ENCODE measurements at regions not wholly inside any gene's neighbourhood (a gene's known extent, or its start where the extent isn't known, plus 50 kb on each side); places are given as distances from the start of the nearest gene placed in this dataset.

GRCh38 chr4:179872755-179873154 is 2370.4 kb upstream of the TENM3 start:
- no CpG with 5 or more reads among the region's 3 CpGs for WGBS (ENCODE audit: extremely low coverage, insufficient coverage, insufficient read length)

GRCh38 chr4:179880756-179881155 is 2362.4 kb upstream of the TENM3 start:
- Histone ChIP-seq H3K79me2 (ENCODE audit: control insufficient read depth, insufficient read depth, low read length, poor library complexity) (no peaks in the 10 kb centered on the region), H3K4ac (ENCODE audit: low read depth, low read length) (no peak overlapping the region), H2AK5ac (ENCODE audit: low read length) (no peak overlapping the region), H4K91ac (ENCODE audit: low read depth, low read length) (no peak overlapping the region), H3K23ac (ENCODE audit: low read length) (no peak overlapping the region), H3K79me1 (ENCODE audit: low read length) (no peaks in the 10 kb centered on the region), H3K27ac (ENCODE audit: low read depth, low read length) (no peak overlapping the region), H3K36me3 (ENCODE audit: control insufficient read depth in 1 of 2, insufficient read depth in 2 of 2, low read length in 2 of 2) (no peaks in the 10 kb centered on the region), H2BK5ac (ENCODE audit: low read depth, low read length, poor library complexity) (no peak overlapping the region), H2BK120ac (ENCODE audit: insufficient read depth, low read length, poor library complexity) (no peak overlapping the region), H3K18ac (ENCODE audit: low read length) (no peak overlapping the region), H2BK12ac (ENCODE audit: low read length) (no peak overlapping the region), H3K4me2 (ENCODE audit: low read length) (no peak overlapping the region), H4K8ac (ENCODE audit: low read depth, low read length) (no peak overlapping the region), H2AFZ (ENCODE audit: insufficient read depth, low read length, poor library complexity) (no peak overlapping the region), H3K9ac (ENCODE audit: low read length) (no peak overlapping the region), H3K4me1 (ENCODE audit: control insufficient read depth in 1 of 2, insufficient read depth in 2 of 2, low read length in 2 of 2) (no peaks in the 10 kb centered on the region), H3K4me3 (ENCODE audit: low read depth, low read length) (no peak overlapping the region), H3K9me3 (ENCODE audit: insufficient read depth, low read depth, low read length) (no peaks in the 10 kb centered on the region), H3K27me3 (ENCODE audit: insufficient read depth, low read length) (no peaks in the 10 kb centered on the region), H3K14ac (ENCODE audit: low read length) (no peak overlapping the region), H4K12ac (ENCODE audit: low read depth, low read length) (no peak overlapping the region)
- no CpG with 5 or more reads among the region's 3 CpGs for WGBS (ENCODE audit: extremely low coverage, insufficient coverage, insufficient read length)
- no peak for DNase-seq

More at GRCh38 chr4:179872755-179873154, 2370.4 kb upstream of the TENM3 start:
- H3K4me3 ChIP-seq (ENCODE audit: low read depth, low read length): no peak overlapping the region
- H2AFZ ChIP-seq (ENCODE audit: insufficient read depth, low read length, poor library complexity): no peak overlapping the region
- no peak overlapping the region for H3K4me2 ChIP-seq (ENCODE audit: low read length)
- H2AK5ac ChIP-seq (ENCODE audit: low read length): no peak overlapping the region
- no peak overlapping the region for H2BK5ac ChIP-seq (ENCODE audit: low read depth, low read length, poor library complexity)
- H3K9me3 ChIP-seq (ENCODE audit: insufficient read depth, low read depth, low read length): no peaks in the 10 kb centered on the region
- no peak overlapping the region for H4K8ac ChIP-seq (ENCODE audit: low read depth, low read length)
- no peak overlapping the region for H3K9ac ChIP-seq (ENCODE audit: low read length)
- H2BK120ac ChIP-seq (ENCODE audit: insufficient read depth, low read length, poor library complexity): no peak overlapping the region
- no peak overlapping the region for H3K14ac ChIP-seq (ENCODE audit: low read length)
- H2BK12ac ChIP-seq (ENCODE audit: low read length): no peak overlapping the region
- H3K79me2 ChIP-seq (ENCODE audit: control insufficient read depth, insufficient read depth, low read length, poor library complexity): no peaks in the 10 kb centered on the region
- H4K91ac ChIP-seq (ENCODE audit: low read depth, low read length): no peak overlapping the region
- H3K27ac ChIP-seq (ENCODE audit: low read depth, low read length): no peak overlapping the region
- H3K79me1 ChIP-seq (ENCODE audit: low read length): no peaks in the 10 kb centered on the region
- H4K12ac ChIP-seq (ENCODE audit: low read depth, low read length): no peak overlapping the region
- no peaks in the 10 kb centered on the region for H3K36me3 ChIP-seq (ENCODE audit: control insufficient read depth in 1 of 2, insufficient read depth in 2 of 2, low read length in 2 of 2)
- H3K23ac ChIP-seq (ENCODE audit: low read length): no peak overlapping the region
- no peaks in the 10 kb centered on the region for H3K4me1 ChIP-seq (ENCODE audit: control insufficient read depth in 1 of 2, insufficient read depth in 2 of 2, low read length in 2 of 2)
- DNase-seq: no peak
- H3K27me3 ChIP-seq (ENCODE audit: insufficient read depth, low read length): no peaks in the 10 kb centered on the region
- no peak overlapping the region for H3K18ac ChIP-seq (ENCODE audit: low read length)
- no peak overlapping the region for H3K4ac ChIP-seq (ENCODE audit: low read depth, low read length)

- H3K36me3 ChIP-seq (ENCODE audit: control insufficient read depth in 1 of 2, insufficient read depth in 2 of 2, low read length in 2 of 2): no peaks in the 10 kb centered on the region
- H3K79me2 ChIP-seq (ENCODE audit: control insufficient read depth, insufficient read depth, low read length, poor library complexity): no peaks in the 10 kb centered on the region
- no peak overlapping the region for H2BK120ac ChIP-seq (ENCODE audit: insufficient read depth, low read length, poor library complexity)
- no peak overlapping the region for H3K18ac ChIP-seq (ENCODE audit: low read length)
- H3K27ac ChIP-seq (ENCODE audit: low read depth, low read length): no peak overlapping the region
- no peak overlapping the region for H2AK5ac ChIP-seq (ENCODE audit: low read length)
- no peaks in the 10 kb centered on the region for H3K4me1 ChIP-seq (ENCODE audit: control insufficient read depth in 1 of 2, insufficient read depth in 2 of 2, low read length in 2 of 2)
- no peak for DNase-seq
- no peak overlapping the region for H4K12ac ChIP-seq (ENCODE audit: low read depth, low read length)
- no peaks in the 10 kb centered on the region for H3K79me1 ChIP-seq (ENCODE audit: low read length)
- H3K23ac ChIP-seq (ENCODE audit: low read length): no peak overlapping the region
- H3K4ac ChIP-seq (ENCODE audit: low read depth, low read length): no peak overlapping the region
- H4K91ac ChIP-seq (ENCODE audit: low read depth, low read length): no peak overlapping the region
- no peaks in the 10 kb centered on the region for H3K9me3 ChIP-seq (ENCODE audit: insufficient read depth, low read depth, low read length)
- H2BK5ac ChIP-seq (ENCODE audit: low read depth, low read length, poor library complexity): no peak overlapping the region
- H3K9ac ChIP-seq (ENCODE audit: low read length): no peak overlapping the region
- no CpG with 5 or more reads among the region's 3 CpGs for WGBS (ENCODE audit: extremely low coverage, insufficient coverage, insufficient read length)
- H3K14ac ChIP-seq (ENCODE audit: low read length): no peak overlapping the region
- H2AFZ ChIP-seq (ENCODE audit: insufficient read depth, low read length, poor library complexity): no peak overlapping the region
- H2BK12ac ChIP-seq (ENCODE audit: low read length): no peak overlapping the region
- no peaks in the 10 kb centered on the region for H3K27me3 ChIP-seq (ENCODE audit: insufficient read depth, low read length)
- no peak overlapping the region for H3K4me2 ChIP-seq (ENCODE audit: low read length)
- no peak overlapping the region for H3K4me3 ChIP-seq (ENCODE audit: low read depth, low read length)
- no peak overlapping the region for H4K8ac ChIP-seq (ENCODE audit: low read depth, low read length)
Measured at GRCh38 chr4:179894066-179894778, 2349.0 kb upstream of the TENM3 start.

- Histone ChIP-seq H4K12ac (ENCODE audit: low read depth, low read length) (no peak overlapping the region), H2BK5ac (ENCODE audit: low read depth, low read length, poor library complexity) (no peak overlapping the region), H2BK12ac (ENCODE audit: low read length) (no peak overlapping the region), H3K4me3 (ENCODE audit: low read depth, low read length) (no peak overlapping the region), H4K8ac (ENCODE audit: low read depth, low read length) (no peak overlapping the region), H3K36me3 (ENCODE audit: control insufficient read depth in 1 of 2, insufficient read depth in 2 of 2, low read length in 2 of 2) (no peaks in the 10 kb centered on the region), H3K79me2 (ENCODE audit: control insufficient read depth, insufficient read depth, low read length, poor library complexity) (no peaks in the 10 kb centered on the region), H3K4me2 (ENCODE audit: low read length) (no peak overlapping the region), H3K27me3 (ENCODE audit: insufficient read depth, low read length) (no peaks in the 10 kb centered on the region), H3K9me3 (ENCODE audit: insufficient read depth, low read depth, low read length) (no peaks in the 10 kb centered on the region), H3K14ac (ENCODE audit: low read length) (no peak overlapping the region), H2AK5ac (ENCODE audit: low read length) (no peak overlapping the region), H4K91ac (ENCODE audit: low read depth, low read length) (no peak overlapping the region), H3K27ac (ENCODE audit: low read depth, low read length) (no peak overlapping the region), H3K4me1 (ENCODE audit: control insufficient read depth in 1 of 2, insufficient read depth in 2 of 2, low read length in 2 of 2) (no peaks in the 10 kb centered on the region), H3K23ac (ENCODE audit: low read length) (no peak overlapping the region), H3K18ac (ENCODE audit: low read length) (no peak overlapping the region), H3K79me1 (ENCODE audit: low read length) (no peaks in the 10 kb centered on the region), H2BK120ac (ENCODE audit: insufficient read depth, low read length, poor library complexity) (no peak overlapping the region), H3K9ac (ENCODE audit: low read length) (no peak overlapping the region), H3K4ac (ENCODE audit: low read depth, low read length) (no peak overlapping the region), H2AFZ (ENCODE audit: insufficient read depth, low read length, poor library complexity) (no peak overlapping the region)
- DNase-seq: no peak
Measured at GRCh38 chr4:179919587-179919986, 2323.6 kb upstream of the TENM3 start.
